Bronchial epithelial cell (primary cell): ENCODE measurements at regions not wholly inside any gene's neighbourhood (a gene's known extent, or its start where the extent isn't known, plus 50 kb on each side); places are given as distances from the start of the nearest gene placed in this dataset.

Source experiments
- DNase-seq: peaks from one replicate; pipeline ENCODE4 v3.0.0-alpha.2; 2010; ENCODE audit warnings: low read depth
- FAIRE-seq: peaks from 2 replicates; lab custom pipeline; 2011; peaks lifted over from hg19 to GRCh38; lab: Jason Lieb, UNC
- H3K27me3 ChIP-seq: 2 replicates; pipeline ENCODE4 v1.5.1; 2011; ENCODE audit warnings: low read length; ENCODE audit not compliant: control insufficient read depth, insufficient read depth
- H3K36me3 ChIP-seq: 2 replicates; pipeline ENCODE4 v1.5.1; 2011; ENCODE audit warnings: low read length; ENCODE audit not compliant: control insufficient read depth, insufficient read depth
- H3K4me3 ChIP-seq: 2 replicates; pipeline ENCODE4 v1.5.1; 2011; ENCODE audit warnings: mild to moderate bottlenecking, low read depth, low read length, control low read depth
- TF ChIP-seq, protein P1 (sequence below): IDR thresholded peaks from 2 replicates; pipeline ENCODE4 v1.5.1; 2011; ENCODE audit warnings: mild to moderate bottlenecking, moderate library complexity, low read length, control low read depth, inconsistent platforms; ENCODE audit not compliant: insufficient read depth, severe bottlenecking

DNA sequence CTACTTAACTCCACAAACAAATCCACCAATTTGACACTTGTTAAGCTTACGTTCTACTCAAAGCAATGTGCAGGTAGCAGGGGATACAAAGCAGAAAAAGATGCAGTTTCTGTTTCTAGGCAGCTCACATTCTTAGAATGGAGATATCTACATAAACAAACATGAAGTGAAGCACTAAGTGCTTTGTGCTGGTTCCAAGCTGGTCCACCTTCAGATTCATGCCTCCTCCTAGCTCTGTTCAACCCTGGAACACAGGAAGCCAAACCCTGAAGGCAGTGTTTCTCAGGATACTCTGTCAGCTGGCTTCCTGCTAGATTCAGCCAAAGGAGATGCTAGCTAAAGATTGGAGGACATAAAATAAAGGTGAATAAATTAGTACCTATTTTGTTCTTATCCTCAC is 55.3 kb upstream of the NOL4 start:
- FAIRE-seq (peak; percentile 13), DNase-seq (no peak)
- Histone ChIP-seq H3K4me3 (no peak overlapping the region), H3K27me3 (no peaks in the 10 kb centered on the region), H3K36me3 (no peaks in the 10 kb centered on the region)
- TF ChIP-seq, protein P1, sequence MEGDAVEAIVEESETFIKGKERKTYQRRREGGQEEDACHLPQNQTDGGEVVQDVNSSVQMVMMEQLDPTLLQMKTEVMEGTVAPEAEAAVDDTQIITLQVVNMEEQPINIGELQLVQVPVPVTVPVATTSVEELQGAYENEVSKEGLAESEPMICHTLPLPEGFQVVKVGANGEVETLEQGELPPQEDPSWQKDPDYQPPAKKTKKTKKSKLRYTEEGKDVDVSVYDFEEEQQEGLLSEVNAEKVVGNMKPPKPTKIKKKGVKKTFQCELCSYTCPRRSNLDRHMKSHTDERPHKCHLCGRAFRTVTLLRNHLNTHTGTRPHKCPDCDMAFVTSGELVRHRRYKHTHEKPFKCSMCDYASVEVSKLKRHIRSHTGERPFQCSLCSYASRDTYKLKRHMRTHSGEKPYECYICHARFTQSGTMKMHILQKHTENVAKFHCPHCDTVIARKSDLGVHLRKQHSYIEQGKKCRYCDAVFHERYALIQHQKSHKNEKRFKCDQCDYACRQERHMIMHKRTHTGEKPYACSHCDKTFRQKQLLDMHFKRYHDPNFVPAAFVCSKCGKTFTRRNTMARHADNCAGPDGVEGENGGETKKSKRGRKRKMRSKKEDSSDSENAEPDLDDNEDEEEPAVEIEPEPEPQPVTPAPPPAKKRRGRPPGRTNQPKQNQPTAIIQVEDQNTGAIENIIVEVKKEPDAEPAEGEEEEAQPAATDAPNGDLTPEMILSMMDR: no peak

DNA sequence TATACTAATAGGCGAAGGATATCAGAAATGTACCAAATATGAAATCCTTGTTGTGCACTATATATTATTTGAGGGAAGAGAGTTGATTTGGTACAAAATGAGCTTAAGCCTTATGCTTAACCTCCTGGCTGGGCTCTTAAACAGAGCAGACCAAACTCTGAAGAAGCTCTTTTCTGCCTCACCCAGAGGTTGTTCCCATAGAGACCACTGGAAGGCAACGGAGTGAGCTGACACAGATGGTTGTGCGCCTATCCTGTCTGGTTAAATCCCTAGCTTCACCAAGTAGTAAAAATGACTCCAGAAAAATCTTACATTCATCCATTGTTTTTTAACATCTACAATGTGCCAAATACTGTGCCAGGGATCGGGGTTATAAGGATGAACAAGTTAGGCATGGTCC is 55.9 kb upstream of the NOL4 start:
- no peak for FAIRE-seq
- Histone ChIP-seq H3K36me3 (no peaks in the 10 kb centered on the region), H3K27me3 (no peaks in the 10 kb centered on the region), H3K4me3 (no peak overlapping the region)
- TF ChIP-seq, protein P1: no peak
- DNase-seq: no peak

DNA sequence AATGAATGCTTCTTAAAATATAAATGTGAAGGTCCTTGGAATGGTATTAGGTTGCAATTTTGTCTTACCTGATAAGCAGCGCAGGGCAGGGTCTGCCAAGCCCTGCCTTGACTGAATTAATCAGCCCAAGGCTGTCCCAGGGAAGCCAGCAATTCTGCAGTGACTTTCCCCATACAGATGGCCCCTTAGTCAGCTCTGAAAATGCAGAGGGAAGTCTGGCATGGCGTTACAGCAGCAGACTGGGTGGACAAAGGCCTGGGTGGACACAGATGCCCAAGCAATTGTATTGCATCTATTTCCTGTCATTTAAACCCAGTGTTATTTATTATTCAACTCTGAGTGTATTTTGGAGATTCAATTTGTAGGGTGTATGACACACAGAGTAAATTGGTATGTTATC is 56.6 kb upstream of the NOL4 start:
- Histone ChIP-seq H3K4me3 (no peak overlapping the region), H3K27me3 (no peaks in the 10 kb centered on the region), H3K36me3 (no peaks in the 10 kb centered on the region)
- FAIRE-seq: no peak
- TF ChIP-seq, protein P1: no peak
- no peak for DNase-seq

DNA sequence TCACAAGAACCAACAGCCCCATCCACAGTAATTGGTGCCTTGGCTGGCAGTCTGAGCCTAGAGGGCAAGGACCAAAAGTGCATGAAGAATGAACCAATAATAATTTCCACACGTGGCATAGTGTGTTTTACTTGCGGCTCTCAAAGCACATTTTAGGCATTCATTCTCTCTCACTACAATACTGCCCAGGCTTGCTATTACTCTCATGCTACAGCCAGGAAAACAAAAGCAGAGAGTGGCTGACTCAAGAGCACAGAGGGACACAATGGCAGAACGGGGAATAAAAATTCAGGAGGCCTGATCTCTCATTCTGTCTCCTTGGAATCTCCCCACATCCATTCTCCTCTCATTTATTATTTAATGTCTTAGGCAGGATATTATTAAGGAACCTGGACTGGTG is 57.0 kb upstream of the NOL4 start:
- TF ChIP-seq, protein P1: no peak
- H3K36me3 ChIP-seq: no peaks in the 10 kb centered on the region
- DNase-seq (no peak), FAIRE-seq (no peak)
- H3K27me3 ChIP-seq: no peaks in the 10 kb centered on the region
- H3K4me3 ChIP-seq: no peak overlapping the region

DNA sequence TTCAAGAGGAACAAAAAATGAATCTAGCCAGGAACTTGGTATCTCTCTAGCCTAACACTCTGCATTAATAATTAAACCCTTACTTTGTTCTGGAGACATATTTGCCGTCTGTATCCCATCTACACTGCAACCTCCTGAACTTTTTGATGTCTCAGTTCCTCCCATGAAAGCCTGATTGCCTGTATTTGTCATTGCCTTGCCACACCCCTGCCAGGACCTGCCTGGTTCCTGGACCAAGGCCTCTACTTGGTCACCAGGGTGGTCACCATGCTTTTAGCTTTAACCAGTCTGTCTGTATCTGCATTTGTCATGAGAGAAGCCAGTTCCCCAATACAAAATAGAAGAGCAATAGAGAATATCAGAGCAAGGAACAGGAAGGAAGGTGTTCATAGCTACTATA is 58.8 kb upstream of the NOL4 start:
- Histone ChIP-seq H3K27me3 (no peaks in the 10 kb centered on the region), H3K36me3 (no peaks in the 10 kb centered on the region), H3K4me3 (no peak overlapping the region)
- DNase-seq (no peak), FAIRE-seq (no peak)
- TF ChIP-seq, protein P1: no peak

DNA sequence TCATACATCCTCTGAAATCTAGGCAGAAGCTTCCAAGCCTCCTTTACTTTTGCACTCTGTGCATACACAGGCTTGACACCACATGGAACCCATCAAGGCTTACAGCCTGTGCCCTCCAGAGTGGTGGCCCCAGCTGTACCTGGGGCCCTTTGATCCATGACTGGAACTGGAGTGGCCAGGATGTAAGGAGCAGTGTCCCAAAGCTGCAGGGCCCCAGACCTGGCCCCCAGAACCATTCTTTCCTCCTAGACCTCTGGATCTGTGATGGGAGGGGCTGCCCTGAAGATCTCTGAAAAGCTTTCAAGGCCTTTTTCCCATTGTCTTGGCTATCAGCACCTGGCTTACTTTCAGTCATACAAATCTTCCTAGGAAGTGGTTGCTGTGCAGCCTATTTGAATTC is 63.1 kb upstream of the NOL4 start:
- Histone ChIP-seq H3K4me3 (no peak overlapping the region), H3K36me3 (no peaks in the 10 kb centered on the region), H3K27me3 (no peaks in the 10 kb centered on the region)
- TF ChIP-seq, protein P1: no peak
- FAIRE-seq (no peak), DNase-seq (no peak)
